K562 (cell line): ENCODE measurements at regions not wholly inside any gene's neighbourhood (a gene's known extent, or its start where the extent isn't known, plus 50 kb on each side); places are given as distances from the start of the nearest gene placed in this dataset.
A peak's percentile ranks its signal among the peaks of the same experiment; 100 is the strongest.

Source experiments
- ARID1B ChIP-seq: fragments of 450-650 bp; IDR thresholded peaks from 2 replicates; pipeline ENCODE4 v1.6.1; 2016; ENCODE audit warnings: antibody characterized with exemption, mild to moderate bottlenecking, inconsistent platforms
- BACH1 ChIP-seq: fragments of 200-800 bp; sonication (Bioruptor generic); IDR thresholded peaks from 2 replicates; pipeline ENCODE4 v1.6.1; 2016; ENCODE audit warnings: missing genetic modification characterization, missing compliant biosample characterization
- BCOR ChIP-seq: fragments of 450-650 bp; IDR thresholded peaks from 2 replicates; pipeline ENCODE4 v1.6.1; 2016
- BDP1 ChIP-seq: IDR thresholded peaks from 3 replicates; pipeline ENCODE4 v1.6.1; 2011; ENCODE audit not compliant: insufficient read length, insufficient read depth
- E2F3 ChIP-seq: fragments of 250-450 bp; sonication (Bioruptor Pico); IDR thresholded peaks from 2 replicates; pipeline ENCODE4 v1.4.0; 2020; ENCODE audit warnings: mild to moderate bottlenecking
- ETV6 ChIP-seq, 3 experiments: fragments of 150-350 bp in 1 of 3; sonication (generic) in 1 of 3; formaldehyde crosslinking in 1 of 3; IDR thresholded peaks; 2 replicates each; pipeline versions ENCODE4 v1.6.1 to v1.8.0; 2014 to 2022; ENCODE audit warnings: borderline replicate concordance in 2 of 3, low read depth in 2 of 3, antibody characterized with exemption in 1 of 3, low read length in 1 of 3, mild to moderate bottlenecking in 1 of 3, missing genetic modification reagents in 1 of 3
- HES1 ChIP-seq: fragments of 450-650 bp; IDR thresholded peaks from 2 replicates; pipeline ENCODE4 v1.6.1; 2016; ENCODE audit warnings: low read depth, mild to moderate bottlenecking, moderate library complexity
- JUND ChIP-seq, 2 experiments: IDR thresholded peaks; 2 replicates in 1 of 2; 3 replicates in 1 of 2; pipeline ENCODE4 v1.6.1; 2011; ENCODE audit warnings: borderline replicate concordance in 2 of 2, low read depth in 2 of 2, low read length in 2 of 2, improper control_type of control experiment in 1 of 2, missing biosample characterization in 1 of 2, missing genetic modification characterization in 1 of 2, missing genetic modification reagents in 1 of 2
- MEF2D ChIP-seq: conservative IDR thresholded peaks from 2 replicates; pipeline ENCODE4 v1.6.1; 2016; ENCODE audit warnings: low read depth, missing genetic modification characterization, missing compliant biosample characterization
- MYNN ChIP-seq, 2 experiments: sonication (generic); formaldehyde crosslinking in 1 of 2; IDR thresholded peaks; 2 replicates each; pipeline versions ENCODE4 v1.5.0 to v1.6.1; 2016 to 2020; ENCODE audit warnings: antibody characterized with exemption in 1 of 2, missing genetic modification reagents in 1 of 2
- NFRKB ChIP-seq: fragments of 450-650 bp; IDR thresholded peaks from 2 replicates; pipeline ENCODE4 v1.6.1; 2016; ENCODE audit warnings: low read depth
- NR4A1 ChIP-seq, 2 experiments: fragments of 250-450 bp in 1 of 2; fragments of 450-650 bp in 1 of 2; sonication (Bioruptor Pico) in 1 of 2; IDR thresholded peaks; 2 replicates each; pipeline versions ENCODE4 v1.4.0 to v1.6.1; 2016 to 2020; ENCODE audit warnings: mild to moderate bottlenecking in 2 of 2, missing compliant biosample characterization in 1 of 2, missing genetic modification characterization in 1 of 2, moderate library complexity in 1 of 2
- POLR2AphosphoS2 ChIP-seq: IDR thresholded peaks from 2 replicates; pipeline ENCODE4 v1.6.1; 2012; ENCODE audit warnings: low read length, improper control_type of control experiment
- RNF2 ChIP-seq: sonication (generic); IDR thresholded peaks from 2 replicates; pipeline ENCODE4 v1.6.1; 2016
- RUNX1 ChIP-seq: sonication (generic); IDR thresholded peaks from 2 replicates; pipeline ENCODE4 v1.6.1; 2016; ENCODE audit warnings: antibody characterized with exemption, low read depth
- SRSF1 ChIP-seq: fragments of 200-400 bp; formaldehyde crosslinking; IDR thresholded peaks from 2 replicates; pipeline ENCODE4 v1.6.1; 2017; ENCODE audit warnings: mild to moderate bottlenecking, low read depth, low read length, moderate library complexity
- TCF7 ChIP-seq: sonication (generic); IDR thresholded peaks from 2 replicates; pipeline ENCODE4 v1.6.1; 2016; ENCODE audit warnings: antibody characterized with exemption, borderline replicate concordance
- TGIF2 ChIP-seq: sonication (generic); formaldehyde crosslinking; IDR thresholded peaks from 2 replicates; pipeline ENCODE4 v1.8.1; 2022; ENCODE audit warnings: mild to moderate bottlenecking, missing genetic modification reagents, moderate library complexity
- TRIM28 ChIP-seq: fragments of 450-650 bp; IDR thresholded peaks from 2 replicates; pipeline ENCODE4 v1.6.1; 2017
- ZNF217 ChIP-seq: sonication (generic); formaldehyde crosslinking; IDR thresholded peaks from 2 replicates; pipeline ENCODE4 v1.8.0; 2022; ENCODE audit warnings: mild to moderate bottlenecking, missing genetic modification reagents
- ZNF23 ChIP-seq: fragments of 250-450 bp; sonication (Bioruptor Pico); IDR thresholded peaks from 2 replicates; pipeline ENCODE4 v1.4.0; 2020; ENCODE audit warnings: mild to moderate bottlenecking
- ZNF24 ChIP-seq: fragments of 450-650 bp; IDR thresholded peaks from 2 replicates; pipeline ENCODE4 v1.6.1; 2016
- ZNF445 ChIP-seq: fragments of 250-450 bp; sonication (Bioruptor Pico); IDR thresholded peaks from 2 replicates; pipeline ENCODE4 v1.4.0; 2020; ENCODE audit warnings: low read depth, mild to moderate bottlenecking, moderate library complexity
- ZNF707 ChIP-seq: fragments of 250-450 bp; sonication (Bioruptor Pico); conservative IDR thresholded peaks from 2 replicates; pipeline ENCODE4 v1.8.0; 2022; ENCODE audit warnings: inconsistent platforms, mild to moderate bottlenecking, moderate library complexity
- TF ChIP-seq, protein P1 (sequence below): sonication (generic); formaldehyde crosslinking; IDR thresholded peaks from 2 replicates; pipeline ENCODE4 v1.8.0; 2022; ENCODE audit warnings: mild to moderate bottlenecking, missing genetic modification reagents, borderline replicate concordance
- TF ChIP-seq, protein P2 (sequence below): fragments of 250-450 bp; sonication (Bioruptor Pico); IDR thresholded peaks from 2 replicates; pipeline ENCODE4 v1.9.0; 2021; ENCODE audit warnings: mild to moderate bottlenecking

DNA sequence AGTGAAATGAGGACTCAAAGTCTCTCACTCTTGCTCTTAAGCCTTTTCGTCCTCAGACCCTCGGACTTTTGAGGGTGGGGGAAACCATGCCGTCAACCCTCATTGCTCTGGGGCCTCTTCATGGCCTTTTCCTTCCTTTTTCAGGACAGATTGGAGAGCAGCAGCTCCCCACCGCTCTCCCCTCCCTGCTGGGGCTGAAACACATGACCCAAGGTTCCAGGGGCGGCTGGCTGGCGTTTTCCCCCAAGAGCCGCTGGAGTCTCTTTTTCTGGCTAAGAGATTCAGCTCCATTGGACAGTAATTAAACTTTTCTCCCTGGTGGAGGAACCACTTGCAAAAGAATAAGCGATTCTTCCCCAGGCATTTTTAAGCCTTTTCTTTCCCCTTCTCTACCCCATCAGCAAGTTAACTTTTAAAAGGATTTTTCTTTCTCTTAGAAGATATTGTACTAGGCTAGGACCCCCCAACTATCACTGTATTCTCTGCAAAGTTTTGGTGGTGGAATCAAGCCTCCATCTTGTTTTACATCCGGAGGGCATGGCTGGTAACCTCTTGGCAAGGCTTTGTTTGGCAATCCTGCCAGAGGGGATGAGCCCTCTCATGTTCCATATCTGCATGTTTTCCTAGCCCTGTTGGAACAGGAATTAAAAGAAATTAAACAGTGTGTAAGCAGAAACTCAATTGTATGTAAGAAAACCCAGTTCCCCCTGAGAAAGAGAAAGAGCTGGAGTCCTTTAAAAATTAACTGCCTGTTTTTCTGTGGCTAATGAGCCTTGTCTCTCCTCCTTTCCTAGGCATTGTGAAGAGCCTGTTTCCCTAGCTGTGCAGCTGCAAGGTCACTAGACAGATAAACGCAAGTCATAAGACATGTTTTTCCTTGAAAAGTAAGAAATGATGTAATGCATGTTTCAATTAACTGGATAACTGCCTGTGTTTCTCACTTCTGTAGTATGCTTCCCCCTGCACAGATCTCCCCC, 100.8 kb upstream of the GPR6 start (continued):
- no peak for TF ChIP-seq SRSF1
- no peak for TF ChIP-seq ZNF23 (CRISPR knock-in tag)
- no peak for TF ChIP-seq RNF2
- no peak for TF ChIP-seq ZNF445 (CRISPR knock-in tag)
- TF ChIP-seq E2F3 (CRISPR knock-in tag) = no peak
- no peak for TF ChIP-seq RUNX1
- no peak for TF ChIP-seq ETV6 (IDR thresholded peaks at IDR 0.05; ENCODE audit: borderline replicate concordance in 1 of 2, low read depth in 2 of 2, low read length in 1 of 2)
- no peak for TF ChIP-seq ETV6 (CRISPR knock-in tag; IDR thresholded peaks at IDR 0.05; ENCODE audit: borderline replicate concordance)
- TF ChIP-seq TGIF2 (CRISPR knock-in tag) = no peak
- TF ChIP-seq NR4A1 (CRISPR knock-in tag; IDR thresholded peaks at IDR 0.05) = no peak
- TF ChIP-seq NR4A1 (tag; IDR thresholded peaks at IDR 0.05) = peak; percentile 82
- no peak for TF ChIP-seq MYNN (IDR thresholded peaks at IDR 0.05)
- TF ChIP-seq MYNN (CRISPR knock-in tag; IDR thresholded peaks at IDR 0.05) = no peak
- no peak for TF ChIP-seq ZNF24
- peak; percentile 50; the same call in 1 of the 2 replicates for TF ChIP-seq JUND (IDR thresholded peaks at IDR 0.05; ENCODE audit: borderline replicate concordance, low read depth, low read length)
- peak; percentile 76; the same call in 2 of the 3 replicates for TF ChIP-seq JUND (tag; IDR thresholded peaks at IDR 0.05; ENCODE audit: borderline replicate concordance, low read depth, low read length)
- TF ChIP-seq, protein P1, sequence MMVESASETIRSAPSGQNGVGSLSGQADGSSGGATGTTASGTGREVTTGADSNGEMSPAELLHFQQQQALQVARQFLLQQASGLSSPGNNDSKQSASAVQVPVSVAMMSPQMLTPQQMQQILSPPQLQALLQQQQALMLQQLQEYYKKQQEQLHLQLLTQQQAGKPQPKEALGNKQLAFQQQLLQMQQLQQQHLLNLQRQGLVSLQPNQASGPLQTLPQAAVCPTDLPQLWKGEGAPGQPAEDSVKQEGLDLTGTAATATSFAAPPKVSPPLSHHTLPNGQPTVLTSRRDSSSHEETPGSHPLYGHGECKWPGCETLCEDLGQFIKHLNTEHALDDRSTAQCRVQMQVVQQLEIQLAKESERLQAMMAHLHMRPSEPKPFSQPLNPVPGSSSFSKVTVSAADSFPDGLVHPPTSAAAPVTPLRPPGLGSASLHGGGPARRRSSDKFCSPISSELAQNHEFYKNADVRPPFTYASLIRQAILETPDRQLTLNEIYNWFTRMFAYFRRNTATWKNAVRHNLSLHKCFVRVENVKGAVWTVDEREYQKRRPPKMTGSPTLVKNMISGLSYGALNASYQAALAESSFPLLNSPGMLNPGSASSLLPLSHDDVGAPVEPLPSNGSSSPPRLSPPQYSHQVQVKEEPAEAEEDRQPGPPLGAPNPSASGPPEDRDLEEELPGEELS = no peak
- peak; percentile 34; the same call in 1 of the 2 replicates for TF ChIP-seq NFRKB
- no peak for TF ChIP-seq BCOR
- TF ChIP-seq POLR2AphosphoS2 = no peak
- TF ChIP-seq HES1 = no peak
- 0 out of 2 replicates have a peak, but pooled peaks have one; percentile 11 for TF ChIP-seq ARID1B
- no peak for TF ChIP-seq BDP1
- TF ChIP-seq TCF7 = no peak
- no peak for TF ChIP-seq TRIM28
- no peak for TF ChIP-seq ZNF707 (CRISPR knock-in tag)
- peak; percentile 72; the same call in 1 of the 2 replicates for TF ChIP-seq BACH1
- no peak for TF ChIP-seq ZNF217 (CRISPR knock-in tag)
- TF ChIP-seq, protein P2, sequence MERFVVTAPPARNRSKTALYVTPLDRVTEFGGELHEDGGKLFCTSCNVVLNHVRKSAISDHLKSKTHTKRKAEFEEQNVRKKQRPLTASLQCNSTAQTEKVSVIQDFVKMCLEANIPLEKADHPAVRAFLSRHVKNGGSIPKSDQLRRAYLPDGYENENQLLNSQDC (CRISPR knock-in tag) = no peak
- no peak for TF ChIP-seq MEF2D
